ENCODE measurements at regions not wholly inside any gene's neighbourhood (a gene's known extent, or its start where the extent isn't known, plus 50 kb on each side); places are given as distances from the start of the nearest gene placed in this dataset.
A peak's percentile ranks its signal among the peaks of the same experiment; 100 is the strongest.
"Not testable (repeated sequence)": the region's sequence is repeated elsewhere in the genome, so short reads cannot be mapped to it uniquely, and the experiment has no call there.

GRCh38 chr7:68697796-68698280, 900.4 kb upstream of the AUTS2 start:
- peak; percentile 55 for DNase-seq (ENCODE audit: low spot score)

DNA sequence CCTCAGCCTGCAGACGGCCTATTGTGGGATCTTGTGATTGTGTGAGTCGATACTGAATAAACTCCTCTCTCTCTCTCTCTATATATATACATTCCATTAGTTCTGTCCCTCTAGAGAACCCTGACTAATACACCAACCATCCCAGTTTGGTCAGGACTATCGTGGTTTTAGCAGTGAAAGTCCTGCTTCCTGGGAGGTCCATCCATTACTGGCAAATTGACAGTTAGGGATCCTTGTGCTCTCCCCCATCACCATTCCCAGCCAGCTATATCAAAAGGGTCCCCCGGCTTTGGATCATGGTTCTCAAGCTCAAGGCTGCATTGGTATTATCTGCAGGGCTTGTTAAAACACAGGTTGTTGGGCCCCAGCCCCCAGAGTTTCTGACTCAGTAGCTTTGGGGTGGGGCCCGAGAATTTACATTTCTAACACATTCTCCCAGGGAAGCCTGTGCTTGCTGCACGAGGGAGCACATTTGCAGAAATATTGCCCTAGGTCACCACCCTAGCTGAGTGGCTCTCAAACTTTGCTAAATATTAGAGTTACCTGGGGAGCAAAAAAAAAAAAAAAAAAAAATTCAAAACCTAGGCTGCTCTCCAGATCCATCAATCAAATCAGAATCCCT, 899.1 kb upstream of the AUTS2 start:
- DNase-seq (ENCODE audit: low spot score): no peak

GRCh38 chr7:68700414-68700813, 897.9 kb upstream of the AUTS2 start:
- no peak for DNase-seq (ENCODE audit: low spot score)

GRCh38 chr7:68706291-68706690, 892.0 kb upstream of the AUTS2 start:
- no peak for DNase-seq (ENCODE audit: low spot score)

DNA sequence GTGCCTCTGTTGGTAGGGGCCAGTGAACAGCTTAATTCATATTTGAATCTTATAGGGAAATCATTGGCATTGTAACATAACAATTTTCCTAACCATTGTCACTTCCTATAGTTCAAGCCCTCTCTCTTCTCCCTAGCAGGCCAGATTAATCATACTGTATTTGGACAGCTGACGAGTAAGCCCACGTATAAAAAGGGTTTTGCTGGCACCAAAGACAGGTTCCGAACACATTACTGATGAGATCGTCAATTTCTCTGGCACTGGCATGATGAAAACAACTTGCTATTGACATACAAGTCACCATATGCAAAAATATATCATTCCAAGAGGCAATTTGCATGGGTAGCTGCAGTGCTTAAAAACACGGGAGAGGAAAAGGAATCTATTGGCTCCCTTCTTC, 891.1 kb upstream of the AUTS2 start:
- DNase-seq (ENCODE audit: low spot score): no peak

DNA sequence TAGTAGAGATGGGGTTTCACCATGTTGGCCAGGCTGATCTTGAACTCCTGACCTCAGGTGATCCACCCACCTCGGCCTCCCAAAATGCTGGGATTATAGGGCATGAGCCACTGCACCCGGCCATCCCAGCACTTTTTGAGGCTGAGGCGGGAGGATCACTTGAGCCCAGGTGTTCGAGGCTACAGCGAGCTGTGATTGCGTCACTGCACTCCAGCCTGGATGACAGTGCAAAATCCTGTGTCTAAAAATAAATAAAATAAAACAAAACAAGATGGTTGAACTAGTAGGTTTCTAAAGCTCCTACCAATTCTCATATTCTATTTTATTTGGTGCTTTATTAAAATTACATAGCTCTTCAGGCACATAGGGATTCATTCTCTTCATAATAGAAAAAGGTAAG, 890.3 kb upstream of the AUTS2 start:
- no peak for DNase-seq (ENCODE audit: low spot score)

DNA sequence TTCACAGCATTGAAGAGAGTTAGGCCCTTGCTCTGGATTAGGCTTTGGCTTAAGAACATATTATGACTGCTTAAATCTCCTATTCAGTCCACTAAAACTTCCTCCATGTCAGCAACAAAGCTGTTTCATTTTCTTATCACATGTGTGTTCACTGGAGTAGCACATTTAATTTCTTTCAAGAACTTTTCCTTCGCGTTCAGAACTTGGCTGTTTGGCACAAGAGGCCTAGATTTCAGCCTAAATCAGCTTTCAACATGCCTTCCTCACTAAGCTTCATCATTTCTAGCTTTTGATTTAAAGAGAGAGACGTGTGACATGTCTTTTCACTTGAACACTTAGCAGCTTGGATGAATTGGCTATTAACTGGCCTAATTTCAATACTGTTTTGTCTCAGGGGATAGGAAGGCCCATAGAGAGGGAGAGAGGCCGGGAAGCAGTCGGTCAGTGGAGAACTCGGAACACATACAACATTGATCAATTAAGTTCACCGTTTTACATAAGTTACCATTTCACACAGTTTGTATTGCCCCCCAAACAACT, 885.2 kb upstream of the AUTS2 start:
- no peak for DNase-seq (ENCODE audit: low spot score)

DNA sequence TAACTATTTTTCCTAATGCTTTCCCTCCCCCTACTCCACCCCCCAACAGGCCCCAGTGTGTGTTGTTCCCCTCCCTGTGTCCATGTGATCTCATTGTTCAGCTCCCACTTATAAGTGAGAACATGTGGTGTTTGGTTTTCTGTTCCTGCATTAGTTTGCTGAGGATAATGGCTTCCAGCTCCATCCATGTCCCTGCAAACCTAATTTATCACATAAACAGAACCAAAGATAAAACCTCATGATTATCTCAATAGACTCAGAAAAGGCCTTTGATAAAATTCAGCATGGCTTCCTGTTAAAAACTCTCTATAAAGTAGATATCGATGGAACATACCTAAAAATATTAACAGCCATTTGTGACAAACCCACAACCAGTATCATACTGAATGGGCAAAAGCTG, 884.1 kb upstream of the AUTS2 start:
- DNase-seq (ENCODE audit: low spot score): not testable (repeated sequence)

GRCh38 chr7:68715907-68716306, 882.4 kb upstream of the AUTS2 start:
- no peak for DNase-seq (ENCODE audit: low spot score)

GRCh38 chr7:68717176-68717575, 881.1 kb upstream of the AUTS2 start:
- no peak for DNase-seq (ENCODE audit: low spot score)

DNA sequence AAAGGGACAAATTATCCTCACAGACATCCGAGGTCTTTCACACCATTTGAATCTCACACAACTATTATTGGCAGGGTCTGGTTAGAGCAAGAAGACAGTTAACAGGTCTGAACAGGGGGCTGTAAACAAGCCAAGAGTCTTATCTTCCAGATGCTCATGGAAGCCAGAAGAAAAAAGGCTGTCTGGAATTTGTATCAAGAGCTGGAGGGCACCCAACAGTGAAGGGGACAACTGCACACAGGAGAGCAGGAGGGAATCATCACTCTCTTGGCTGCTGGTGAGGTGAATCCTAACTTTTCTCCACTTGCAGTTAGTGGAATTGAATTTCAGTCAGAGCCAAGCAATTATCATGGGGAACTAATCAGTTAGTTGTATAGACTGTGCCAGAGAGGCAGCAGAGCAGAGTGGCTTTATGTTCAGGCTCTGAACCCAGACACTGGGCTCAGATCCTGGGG, 880.2 kb upstream of the AUTS2 start:
- peak; percentile 61 for DNase-seq (ENCODE audit: low spot score)

- DNase-seq (ENCODE audit: low spot score): no peak
These were observed 877.6 kb upstream of the AUTS2 start for GRCh38 chr7:68720697-68721096.

- DNase-seq (ENCODE audit: low spot score): no peak
These were observed 876.2 kb upstream of the AUTS2 start for GRCh38 chr7:68722044-68722443.

GRCh38 chr7:68724965-68725364, 873.3 kb upstream of the AUTS2 start:
- no peak for DNase-seq (ENCODE audit: low spot score)

DNA sequence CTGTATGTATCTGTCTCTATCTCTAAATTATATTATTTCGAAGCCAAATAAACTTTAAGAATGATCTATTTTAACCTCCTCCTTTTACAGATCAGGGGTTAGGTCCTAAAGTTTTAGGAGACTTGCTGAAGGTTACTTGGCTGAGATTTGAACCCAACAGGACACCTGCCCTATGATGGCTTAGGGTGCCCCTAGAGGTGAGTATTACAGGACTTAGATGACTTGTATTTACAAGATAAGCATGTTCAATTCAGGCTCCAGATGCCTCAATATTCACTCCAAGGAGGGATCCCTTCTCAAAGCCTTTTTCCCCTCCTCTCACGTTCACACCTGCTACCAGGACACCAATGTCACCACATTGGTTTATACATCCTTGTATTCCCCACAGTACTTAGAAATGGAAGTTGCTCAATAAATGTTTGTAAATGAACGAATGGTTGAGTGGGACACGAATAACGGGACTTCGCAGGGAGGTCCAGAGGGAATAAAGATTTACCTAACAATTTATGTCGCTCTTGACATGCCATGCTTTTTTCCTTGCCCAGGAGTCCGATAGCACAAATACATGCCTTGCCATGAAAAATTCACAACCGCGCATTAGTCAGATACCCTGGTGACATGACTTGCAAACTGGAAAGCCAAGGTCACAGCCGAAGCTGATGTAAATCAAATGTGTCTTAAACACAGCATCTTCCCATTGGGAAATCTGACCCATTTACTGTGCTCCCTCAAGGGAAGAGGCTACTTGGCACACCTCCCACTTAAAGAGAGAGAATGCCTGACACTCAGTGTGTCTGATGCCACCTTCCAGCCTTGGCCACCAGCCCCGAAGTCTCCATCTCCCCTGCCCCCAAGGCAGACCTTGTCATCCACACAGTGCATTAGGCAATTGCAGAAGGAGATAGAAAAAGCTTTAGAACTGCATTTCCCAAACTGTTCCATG, 872.2 kb upstream of the AUTS2 start:
- no peak for DNase-seq (ENCODE audit: low spot score)

GRCh38 chr7:68728720-68729119, 869.6 kb upstream of the AUTS2 start:
- DNase-seq (ENCODE audit: low spot score): not testable (repeated sequence)

DNA sequence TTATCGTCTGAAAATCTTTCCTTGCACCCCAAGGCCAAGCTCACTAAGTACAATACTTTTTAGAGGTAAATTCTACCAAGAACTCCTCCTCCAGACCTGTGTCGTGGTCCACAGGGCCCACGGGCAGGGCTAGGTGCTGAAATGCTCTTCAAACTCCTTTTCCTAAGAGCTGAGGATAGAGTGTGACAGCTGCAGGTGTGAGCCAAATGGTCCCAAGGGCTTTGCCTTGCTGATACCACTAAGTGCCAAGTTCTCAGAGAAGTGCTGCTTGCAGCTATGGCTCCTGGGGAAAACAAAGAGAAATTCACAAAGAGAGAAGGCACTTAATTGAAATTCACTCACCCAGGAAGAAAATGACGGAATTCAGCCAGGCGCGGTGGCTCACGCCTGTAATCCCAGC, 868.9 kb upstream of the AUTS2 start:
- no peak for DNase-seq (ENCODE audit: low spot score)

- DNase-seq (ENCODE audit: low spot score): no peak
These were observed 868.1 kb upstream of the AUTS2 start for GRCh38 chr7:68730194-68730593.

DNA sequence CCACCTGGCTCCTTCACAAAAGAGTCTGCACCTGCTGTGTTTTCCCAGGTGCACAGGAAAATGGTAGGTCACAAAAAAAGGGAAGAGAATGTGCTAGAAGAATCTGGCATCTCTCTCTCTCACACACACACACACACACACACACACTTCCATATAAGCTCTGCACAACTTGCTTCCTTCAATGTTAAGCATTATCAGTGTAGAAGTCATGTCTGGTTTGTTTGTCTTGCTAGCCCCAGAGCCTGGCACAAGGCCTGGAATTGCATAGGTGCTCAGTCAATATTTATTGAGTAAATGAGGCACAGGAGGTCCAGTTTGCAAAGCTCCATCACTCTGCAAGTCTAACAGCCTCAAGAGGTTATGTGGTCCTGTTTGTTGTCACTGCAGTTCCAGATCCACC, 867.3 kb upstream of the AUTS2 start:
- no peak for DNase-seq (ENCODE audit: low spot score)

- no peak for DNase-seq (ENCODE audit: low spot score)
These were observed 864.8 kb upstream of the AUTS2 start for GRCh38 chr7:68733219-68734153.

GRCh38 chr7:68734431-68734830, 863.8 kb upstream of the AUTS2 start:
- no peak for DNase-seq (ENCODE audit: low spot score)

Measured in umbilical cord (tissue), 1 donor.